H1 (cell line): ENCODE measurements at regions not wholly inside any gene's neighbourhood (a gene's known extent, or its start where the extent isn't known, plus 50 kb on each side); places are given as distances from the start of the nearest gene placed in this dataset.
"Not testable (repeated sequence)": the region's sequence is repeated elsewhere in the genome, so short reads cannot be mapped to it uniquely, and the experiment has no call there.

Experiments
- CTCF ChIA-PET: fragments of 300-600 bp; sonication (Branson Sonifier 250); formaldehyde crosslinking; loops from one replicate; lab custom pipeline; 2021; ENCODE audit not compliant: partially characterized antibody; lab: Charles Lee
- POLR2A ChIA-PET: fragments of 300-600 bp; sonication (Branson Sonifier 250); formaldehyde crosslinking; loops from one replicate; lab custom pipeline; 2021; ENCODE audit warnings: inconsistent platforms; ENCODE audit not compliant: partially characterized antibody; lab: Charles Lee
- DNase-seq, 2 experiments: peaks; one replicate each; pipeline versions ENCODE4 v3.0.0 to v3.0.0-alpha.2; 2010 to 2022; ENCODE audit warnings: low spot score in 2 of 2, low read depth in 1 of 2, mixed read lengths in 1 of 2
- FAIRE-seq: peaks from 2 replicates; lab custom pipeline; 2011; peaks lifted over from hg19 to GRCh38; lab: Jason Lieb, UNC
- H2AFZ ChIP-seq: 2 replicates; pipeline ENCODE4 v1.8.1; 2012; ENCODE audit warnings: low read length, inconsistent platforms
- H2AK5ac ChIP-seq: 2 replicates; pipeline ENCODE4 v1.6.1; 2013; ENCODE audit warnings: low read depth, low read length
- H2BK120ac ChIP-seq: replicated peaks from 2 replicates; pipeline ENCODE3; 2013; ENCODE audit warnings: low read depth, low read length, inconsistent platforms
- H2BK12ac ChIP-seq: 2 replicates; pipeline ENCODE4 v1.6.1; 2013; ENCODE audit warnings: low read depth, low read length
- H2BK15ac ChIP-seq: 2 replicates; pipeline ENCODE4 v1.6.1; 2013; ENCODE audit warnings: low read length
- H2BK20ac ChIP-seq: 2 replicates; pipeline ENCODE4 v1.6.1; 2013; ENCODE audit warnings: low read length
- H2BK5ac ChIP-seq: 2 replicates; pipeline ENCODE4 v1.6.1; 2013; ENCODE audit warnings: low read depth, low read length
- H3K14ac ChIP-seq: 2 replicates; pipeline ENCODE4 v1.6.1; 2013; ENCODE audit warnings: inconsistent platforms; ENCODE audit not compliant: insufficient read length
- H3K18ac ChIP-seq: 2 replicates; pipeline ENCODE4 v1.6.1; 2013; ENCODE audit warnings: low read length; ENCODE audit errors: extremely low read depth
- H3K23ac ChIP-seq: 2 replicates; pipeline ENCODE4 v1.6.1; 2013; ENCODE audit warnings: inconsistent platforms; ENCODE audit not compliant: insufficient read length
- H3K23me2 ChIP-seq: 2 replicates; pipeline ENCODE4 v1.6.1; 2013; ENCODE audit warnings: low read depth, low read length
- H3K27ac ChIP-seq: 2 replicates; pipeline ENCODE4 v1.6.1; 2011; ENCODE audit warnings: low read depth, low read length, inconsistent platforms
- H3K27me3 ChIP-seq, 4 experiments: replicated peaks in 1 of 4; 1 replicate in 1 of 4; 2 replicates in 3 of 4; pipeline versions ENCODE4 v1.6.1 to v1.8.1; 2011 to 2013; ENCODE audit warnings: low read length in 3 of 4, mild to moderate bottlenecking in 3 of 4, inconsistent platforms in 2 of 4, mixed read lengths in 2 of 4, moderate library complexity in 1 of 4; ENCODE audit not compliant: control insufficient read depth in 3 of 4, insufficient read depth in 3 of 4; ENCODE audit errors: extremely low read depth in 1 of 4
- H3K36me3 ChIP-seq, 4 experiments: 2 replicates each; pipeline versions ENCODE4 v1.6.1 to v1.8.1; 2011 to 2013; ENCODE audit warnings: mild to moderate bottlenecking in 4 of 4, low read length in 3 of 4, moderate library complexity in 2 of 4, control low read depth in 1 of 4, inconsistent platforms in 1 of 4; ENCODE audit not compliant: insufficient read depth in 4 of 4, control insufficient read depth in 2 of 4
- H3K4ac ChIP-seq: replicated peaks from 2 replicates; pipeline ENCODE3; 2013; ENCODE audit warnings: low read length, low read depth, mixed read lengths, inconsistent platforms; ENCODE audit not compliant: insufficient read length
- H3K4me1 ChIP-seq, 4 experiments: replicated peaks in 1 of 4; 1 replicate in 1 of 4; 2 replicates in 3 of 4; pipeline versions ENCODE4 v1.6.1 to v1.8.1; 2011 to 2013; ENCODE audit warnings: low read length in 3 of 4, inconsistent platforms in 2 of 4, mixed read lengths in 1 of 4; ENCODE audit not compliant: insufficient read depth in 4 of 4, control insufficient read depth in 3 of 4
- H3K4me2 ChIP-seq, 2 experiments: 2 replicates each; pipeline versions ENCODE4 v1.6.1 to v1.8.1; 2011 to 2013; ENCODE audit warnings: low read depth in 2 of 2, low read length in 2 of 2, control low read depth in 1 of 2, inconsistent platforms in 1 of 2, mild to moderate bottlenecking in 1 of 2; ENCODE audit not compliant: insufficient read depth in 1 of 2
- H3K4me3 ChIP-seq, 4 experiments: fragments of 200-600, 300-600 bp in 1 of 4; sonication (generic), shearing (Covaris generic), sonication (Bioruptor Twin) in 1 of 4; 2 replicates each; pipeline versions ENCODE4 v1.5.1 to v1.8.1; 2011 to 2016; ENCODE audit warnings: low read length in 4 of 4, low read depth in 3 of 4, control low read depth in 2 of 4, inconsistent platforms in 2 of 4, mild to moderate bottlenecking in 2 of 4, mixed read lengths in 1 of 4, moderate library complexity in 1 of 4; ENCODE audit not compliant: insufficient read depth in 2 of 4; ENCODE audit errors: extremely low read depth in 1 of 4
- H3K56ac ChIP-seq: replicated peaks from 2 replicates; pipeline ENCODE3; 2013; ENCODE audit warnings: low read depth, mild to moderate bottlenecking, mixed read lengths, low read length, inconsistent platforms; ENCODE audit not compliant: insufficient read length
- H3K79me1 ChIP-seq: 2 replicates; pipeline ENCODE4 v1.6.1; 2013; ENCODE audit warnings: low read depth, low read length, control low read depth
- H3K79me2 ChIP-seq, 2 experiments: 2 replicates each; pipeline versions ENCODE4 v1.6.1 to v1.8.1; 2012 to 2013; ENCODE audit warnings: low read length in 2 of 2, mild to moderate bottlenecking in 2 of 2, inconsistent platforms in 1 of 2; ENCODE audit not compliant: insufficient read depth in 2 of 2, control insufficient read depth in 1 of 2
- H3K9ac ChIP-seq, 4 experiments: replicated peaks in 1 of 4; 1 replicate in 1 of 4; 2 replicates in 3 of 4; pipeline versions ENCODE4 v1.6.1 to v1.8.1; 2011 to 2013; ENCODE audit warnings: low read depth in 3 of 4, low read length in 3 of 4, control low read depth in 2 of 4, mild to moderate bottlenecking in 2 of 4, moderate library complexity in 2 of 4, inconsistent platforms in 1 of 4; ENCODE audit errors: extremely low read depth in 1 of 4
- H3K9me3 ChIP-seq, 2 experiments: 2 replicates each; pipeline versions ENCODE4 v1.6.1 to v1.8.1; 2012 to 2013; ENCODE audit warnings: mild to moderate bottlenecking in 2 of 2, moderate library complexity in 2 of 2, control low read depth in 1 of 2, inconsistent platforms in 1 of 2, low read depth in 1 of 2, low read length in 1 of 2, mixed read lengths in 1 of 2; ENCODE audit not compliant: insufficient read depth in 2 of 2
- H4K20me1 ChIP-seq, 2 experiments: replicated peaks in 1 of 2; 2 replicates each; pipeline versions ENCODE3 to v1.8.1; 2011 to 2013; ENCODE audit warnings: inconsistent platforms in 2 of 2, low read length in 2 of 2, mild to moderate bottlenecking in 1 of 2; ENCODE audit not compliant: insufficient read depth in 2 of 2, control insufficient read depth in 1 of 2
- H4K5ac ChIP-seq: 2 replicates; pipeline ENCODE4 v1.6.1; 2013; ENCODE audit warnings: low read length, low read depth, mixed read lengths, inconsistent platforms; ENCODE audit not compliant: insufficient read length
- H4K8ac ChIP-seq: 2 replicates; pipeline ENCODE4 v1.8.0; 2013; ENCODE audit warnings: mild to moderate bottlenecking, moderate library complexity, low read length, inconsistent platforms; ENCODE audit not compliant: insufficient read depth; ENCODE audit errors: extremely low read depth
- H4K91ac ChIP-seq: replicated peaks from 2 replicates; pipeline ENCODE3; 2013; ENCODE audit warnings: low read length, mixed read lengths, inconsistent platforms; ENCODE audit not compliant: insufficient read length
- WGBS, 2 experiments: shearing (Covaris generic) in 1 of 2; methylation state at CpG; one replicate each; pipeline versions ENCODE4 v1.1.6 to v1.1.7; 2013 to 2015; ENCODE audit warnings: low lambda C conversion rate in 2 of 2, mixed read lengths in 2 of 2, inconsistent platforms in 1 of 2, low coverage in 1 of 2, missing lambda C conversion rate in 1 of 2; ENCODE audit not compliant: insufficient replicate concordance in 2 of 2, insufficient coverage in 1 of 2, insufficient read length in 1 of 2; ENCODE audit errors: extremely low coverage in 1 of 2, missing lambda C conversion rate in 1 of 2; 5-methylcytosine and 5-hydroxymethylcytosine counted together

- H3K79me1 ChIP-seq, H3K4me3 ChIP-seq, H3K27ac ChIP-seq, H3K9me3 ChIP-seq, H2BK20ac ChIP-seq, H3K4me1 ChIP-seq, H2BK15ac ChIP-seq, POLR2A ChIA-PET, H3K56ac ChIP-seq, H4K91ac ChIP-seq, H4K20me1 ChIP-seq, H3K4me2 ChIP-seq, H3K23ac ChIP-seq, H3K18ac ChIP-seq, H2AFZ ChIP-seq, H3K9ac ChIP-seq, DNase-seq, H3K79me2 ChIP-seq, H2BK5ac ChIP-seq, H3K14ac ChIP-seq, H2AK5ac ChIP-seq, H2BK120ac ChIP-seq, H2BK12ac ChIP-seq, FAIRE-seq, H3K4ac ChIP-seq, H3K23me2 ChIP-seq, H4K5ac ChIP-seq, H4K8ac ChIP-seq, H3K36me3 ChIP-seq, CTCF ChIA-PET: not testable (repeated sequence)
- H3K27me3 ChIP-seq: peaks cover 4 to 30% (median 20%) of the 10 kb centered on the region in 4 experiments; a peak in 6 of 7 replicates
- 93% methylated on average over 8 of the region's 8 CpGs; no CpG with 5 or more reads in 1 of the 2 experiments for WGBS, 2 experiments
These were observed 139.5 kb upstream of the DCAF8L1 start for GRCh38 chrX:28120580-28121245.
